GM12864 (cell line): ENCODE measurements at regions not wholly inside any gene's neighbourhood (a gene's known extent, or its start where the extent isn't known, plus 50 kb on each side); places are given as distances from the start of the nearest gene placed in this dataset.

Source experiments
- DNase-seq: peaks from one replicate; pipeline ENCODE4 v3.0.0-alpha.2; 2011; ENCODE audit warnings: low read depth
- H3K4me3 ChIP-seq: 2 replicates; pipeline ENCODE4 v1.5.1; 2011; ENCODE audit warnings: mild to moderate bottlenecking, low read depth, low read length, control low read depth
- TF ChIP-seq, protein P1 (sequence below): IDR thresholded peaks from 2 replicates; pipeline ENCODE4 v1.5.1; 2011; ENCODE audit warnings: low read depth, mild to moderate bottlenecking, moderate library complexity, low read length, control low read depth, inconsistent platforms; ENCODE audit errors: missing control alignments

DNA sequence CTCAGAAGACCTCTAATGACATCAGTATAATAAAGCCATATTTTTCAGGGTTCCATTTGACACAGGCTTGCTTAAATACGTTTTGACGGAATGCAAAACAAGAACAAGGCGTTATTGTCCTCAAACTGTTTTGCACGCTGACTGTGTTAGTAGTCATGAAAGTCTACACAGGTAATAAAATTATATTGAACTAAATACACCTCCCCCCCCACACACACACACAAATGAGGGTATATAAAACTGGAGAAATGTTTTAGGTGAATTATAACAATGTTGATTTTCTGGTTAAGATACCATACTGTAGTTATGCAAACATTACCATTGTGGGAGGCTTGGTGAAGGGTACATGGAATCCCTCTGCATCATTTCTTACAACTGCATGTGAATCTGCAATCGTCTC lies 257.1 kb upstream of the ARRDC4 start:
- no peak overlapping the region for H3K4me3 ChIP-seq
- no peak for DNase-seq
- TF ChIP-seq, protein P1, sequence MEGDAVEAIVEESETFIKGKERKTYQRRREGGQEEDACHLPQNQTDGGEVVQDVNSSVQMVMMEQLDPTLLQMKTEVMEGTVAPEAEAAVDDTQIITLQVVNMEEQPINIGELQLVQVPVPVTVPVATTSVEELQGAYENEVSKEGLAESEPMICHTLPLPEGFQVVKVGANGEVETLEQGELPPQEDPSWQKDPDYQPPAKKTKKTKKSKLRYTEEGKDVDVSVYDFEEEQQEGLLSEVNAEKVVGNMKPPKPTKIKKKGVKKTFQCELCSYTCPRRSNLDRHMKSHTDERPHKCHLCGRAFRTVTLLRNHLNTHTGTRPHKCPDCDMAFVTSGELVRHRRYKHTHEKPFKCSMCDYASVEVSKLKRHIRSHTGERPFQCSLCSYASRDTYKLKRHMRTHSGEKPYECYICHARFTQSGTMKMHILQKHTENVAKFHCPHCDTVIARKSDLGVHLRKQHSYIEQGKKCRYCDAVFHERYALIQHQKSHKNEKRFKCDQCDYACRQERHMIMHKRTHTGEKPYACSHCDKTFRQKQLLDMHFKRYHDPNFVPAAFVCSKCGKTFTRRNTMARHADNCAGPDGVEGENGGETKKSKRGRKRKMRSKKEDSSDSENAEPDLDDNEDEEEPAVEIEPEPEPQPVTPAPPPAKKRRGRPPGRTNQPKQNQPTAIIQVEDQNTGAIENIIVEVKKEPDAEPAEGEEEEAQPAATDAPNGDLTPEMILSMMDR, result no peak

DNA sequence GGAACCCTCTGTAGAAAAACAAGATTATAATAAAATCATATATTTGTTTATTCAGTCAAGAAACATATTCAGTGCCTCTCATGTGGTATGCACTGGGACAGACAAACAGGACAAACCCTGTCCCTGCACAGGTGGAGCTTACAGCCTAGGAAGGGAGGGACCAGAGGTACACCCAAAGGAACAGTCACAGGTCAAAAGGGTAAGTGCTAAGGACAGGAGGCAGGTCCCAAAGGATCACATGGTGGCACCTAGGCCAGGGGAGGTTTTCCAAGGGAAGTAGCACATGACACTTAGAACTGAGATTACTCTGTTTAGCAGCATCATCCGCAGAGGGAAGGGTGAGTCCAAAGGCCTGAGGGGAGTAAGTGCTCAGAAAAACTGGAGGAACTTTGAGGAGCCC lies 254.4 kb upstream of the ARRDC4 start:
- no peak for DNase-seq
- no peak overlapping the region for H3K4me3 ChIP-seq
- TF ChIP-seq, protein P1, result no peak

DNA sequence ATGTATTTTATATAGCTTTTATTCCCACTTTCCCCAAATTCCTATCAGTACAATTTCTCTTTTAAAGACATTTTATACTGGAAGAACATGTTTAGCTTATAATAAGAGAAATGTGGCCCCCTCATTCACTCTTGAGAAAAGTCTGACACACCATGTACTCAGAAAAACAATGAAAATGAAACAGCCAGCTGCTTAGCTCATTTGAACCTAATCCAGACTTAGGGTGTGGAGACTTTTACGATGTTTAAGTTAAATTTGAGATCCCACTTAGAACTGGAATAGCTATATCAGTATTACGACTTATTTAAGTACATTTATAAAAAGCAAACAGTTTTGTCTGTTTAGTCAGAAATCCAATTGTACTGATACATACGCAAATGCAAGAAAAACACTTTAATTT lies 252.3 kb upstream of the ARRDC4 start:
- no peak overlapping the region for H3K4me3 ChIP-seq
- DNase-seq, result no peak
- TF ChIP-seq, protein P1, result no peak

DNA sequence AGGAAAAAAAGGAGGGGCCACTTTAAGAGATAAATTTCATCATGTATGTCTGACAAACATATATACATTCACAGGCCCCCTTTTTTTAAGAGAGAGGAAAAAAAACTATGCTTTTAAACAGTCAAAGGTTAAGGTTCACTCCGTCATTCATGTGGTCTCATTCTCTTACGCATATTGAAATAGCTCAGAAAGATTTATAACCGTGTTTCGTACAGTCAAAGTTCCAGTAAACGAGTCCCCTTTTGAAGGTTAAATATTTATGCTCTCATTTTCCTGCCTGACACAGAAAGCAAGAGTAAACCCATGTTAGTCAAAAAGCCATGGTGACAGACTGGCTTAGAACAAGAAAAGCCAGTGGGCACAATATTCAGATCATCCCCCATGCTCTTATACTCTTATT lies 248.0 kb upstream of the ARRDC4 start:
- no peak for DNase-seq
- no peak overlapping the region for H3K4me3 ChIP-seq
- TF ChIP-seq, protein P1, result no peak

DNA sequence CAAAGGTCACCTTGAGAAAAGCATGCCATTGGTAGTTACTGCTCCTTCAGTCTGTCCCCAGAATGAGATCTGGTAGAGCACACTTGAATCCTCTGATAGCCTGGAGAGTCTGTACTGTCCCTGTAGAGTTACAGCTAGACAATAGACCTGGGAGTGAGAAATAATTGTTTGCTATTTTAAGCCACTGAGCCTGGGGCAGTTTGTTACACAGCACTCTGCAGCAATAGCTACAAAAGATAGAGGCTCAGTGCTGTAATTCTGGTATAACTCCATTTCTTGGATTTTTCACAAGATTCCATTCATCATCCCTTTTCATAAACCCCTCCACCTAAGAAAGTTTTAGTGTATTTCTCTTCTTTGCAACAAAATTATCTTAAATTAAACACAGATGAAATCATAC lies 242.7 kb upstream of the ARRDC4 start:
- TF ChIP-seq, protein P1, result no peak
- DNase-seq, result no peak
- H3K4me3 ChIP-seq, result no peak overlapping the region

DNA sequence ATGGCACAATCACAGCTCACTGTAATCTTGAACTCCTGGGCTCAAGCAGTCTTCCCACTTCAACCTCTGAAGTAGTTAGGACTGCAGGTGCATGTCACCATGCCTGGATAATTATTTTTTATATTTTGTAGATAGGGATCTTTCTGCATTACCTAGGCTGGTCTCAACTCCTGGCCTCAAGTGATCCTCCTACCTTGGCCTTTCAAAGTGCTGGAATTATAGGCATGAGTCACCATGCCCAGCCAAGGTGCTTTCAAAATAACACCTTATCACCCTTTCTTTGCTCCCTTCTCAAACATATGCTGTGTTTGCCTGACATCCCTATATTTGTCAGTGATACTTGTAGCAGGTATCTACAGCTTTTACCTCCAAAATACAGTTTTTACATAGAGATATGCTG lies 242.0 kb upstream of the ARRDC4 start:
- no peak for DNase-seq
- TF ChIP-seq, protein P1, result no peak
- H3K4me3 ChIP-seq, result no peak overlapping the region

DNA sequence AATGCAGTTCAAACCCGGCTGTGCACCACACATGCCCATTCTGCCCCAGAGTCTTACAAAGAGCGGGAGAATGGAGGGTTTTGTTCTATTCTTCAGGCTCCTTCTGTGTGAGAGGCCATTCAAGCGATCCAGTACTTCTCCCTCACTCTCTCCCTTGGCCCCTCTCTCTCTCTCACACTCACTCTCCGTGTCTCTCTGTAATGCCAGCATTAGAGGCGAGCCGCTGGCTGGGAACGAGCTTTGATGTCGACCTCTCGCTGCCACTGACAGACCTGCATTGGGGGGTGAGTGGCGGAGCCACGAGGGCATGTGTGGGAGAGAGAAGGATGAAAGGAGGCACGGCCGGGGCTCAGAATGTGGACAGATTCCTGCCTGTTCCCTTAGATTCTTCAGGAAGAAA lies 231.7 kb upstream of the ARRDC4 start:
- DNase-seq, result no peak
- TF ChIP-seq, protein P1, result no peak
- H3K4me3 ChIP-seq, result no peak overlapping the region
